ENCODE measurements at regions not wholly inside any gene's neighbourhood (a gene's known extent, or its start where the extent isn't known, plus 50 kb on each side); places are given as distances from the start of the nearest gene placed in this dataset.

DNA sequence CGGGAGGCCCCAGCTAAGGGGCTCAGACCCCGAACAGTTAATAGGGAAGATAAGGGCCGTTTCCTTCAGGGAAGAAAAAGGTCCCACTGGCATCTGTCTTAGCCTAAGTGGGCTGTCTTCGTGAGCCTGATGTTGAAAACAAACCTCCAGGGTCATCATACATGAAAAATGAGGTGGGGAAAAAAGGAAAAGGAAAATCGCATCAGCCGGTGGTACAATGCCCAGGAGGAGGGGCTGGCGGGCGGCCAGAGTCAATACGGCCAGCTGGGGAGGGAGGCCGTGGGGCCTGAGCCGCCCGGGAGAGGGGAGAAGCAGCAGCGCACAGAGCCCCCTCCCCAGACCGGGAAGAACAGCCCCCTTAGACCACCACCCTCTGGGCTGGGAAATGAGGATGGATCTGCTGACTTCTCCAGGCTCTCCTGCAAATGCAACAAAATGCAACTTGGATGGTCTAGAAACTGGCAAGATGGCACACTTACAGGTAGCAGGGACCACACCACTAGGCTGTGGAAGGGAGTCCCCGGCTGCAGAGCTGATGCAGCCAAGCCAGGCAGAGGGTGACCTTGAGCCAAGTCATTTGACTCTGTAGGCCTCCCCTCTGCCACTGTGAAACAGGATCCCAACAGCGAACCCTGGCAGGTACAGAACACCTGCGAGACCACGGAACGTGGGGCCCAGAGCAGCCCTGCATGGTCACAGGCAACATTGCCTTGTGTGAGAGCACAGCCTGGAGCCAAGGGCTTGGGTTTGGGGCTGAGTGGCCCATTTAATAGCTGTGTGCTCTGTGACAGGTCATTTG lies 448.5 kb downstream of the SOX9 start:
- TF ChIP-seq POLR2A (IDR thresholded peaks at IDR 0.05) (no peak), EP300 (IDR thresholded peaks at IDR 0.05) (no peak)
- TF ChIP-seq, protein P1, sequence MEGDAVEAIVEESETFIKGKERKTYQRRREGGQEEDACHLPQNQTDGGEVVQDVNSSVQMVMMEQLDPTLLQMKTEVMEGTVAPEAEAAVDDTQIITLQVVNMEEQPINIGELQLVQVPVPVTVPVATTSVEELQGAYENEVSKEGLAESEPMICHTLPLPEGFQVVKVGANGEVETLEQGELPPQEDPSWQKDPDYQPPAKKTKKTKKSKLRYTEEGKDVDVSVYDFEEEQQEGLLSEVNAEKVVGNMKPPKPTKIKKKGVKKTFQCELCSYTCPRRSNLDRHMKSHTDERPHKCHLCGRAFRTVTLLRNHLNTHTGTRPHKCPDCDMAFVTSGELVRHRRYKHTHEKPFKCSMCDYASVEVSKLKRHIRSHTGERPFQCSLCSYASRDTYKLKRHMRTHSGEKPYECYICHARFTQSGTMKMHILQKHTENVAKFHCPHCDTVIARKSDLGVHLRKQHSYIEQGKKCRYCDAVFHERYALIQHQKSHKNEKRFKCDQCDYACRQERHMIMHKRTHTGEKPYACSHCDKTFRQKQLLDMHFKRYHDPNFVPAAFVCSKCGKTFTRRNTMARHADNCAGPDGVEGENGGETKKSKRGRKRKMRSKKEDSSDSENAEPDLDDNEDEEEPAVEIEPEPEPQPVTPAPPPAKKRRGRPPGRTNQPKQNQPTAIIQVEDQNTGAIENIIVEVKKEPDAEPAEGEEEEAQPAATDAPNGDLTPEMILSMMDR (IDR thresholded peaks at IDR 0.05), result no peak

All from ovary (tissue), 3 donors.